ENCODE measurements at regions not wholly inside any gene's neighbourhood (a gene's known extent, or its start where the extent isn't known, plus 50 kb on each side); places are given as distances from the start of the nearest gene placed in this dataset.

DNA sequence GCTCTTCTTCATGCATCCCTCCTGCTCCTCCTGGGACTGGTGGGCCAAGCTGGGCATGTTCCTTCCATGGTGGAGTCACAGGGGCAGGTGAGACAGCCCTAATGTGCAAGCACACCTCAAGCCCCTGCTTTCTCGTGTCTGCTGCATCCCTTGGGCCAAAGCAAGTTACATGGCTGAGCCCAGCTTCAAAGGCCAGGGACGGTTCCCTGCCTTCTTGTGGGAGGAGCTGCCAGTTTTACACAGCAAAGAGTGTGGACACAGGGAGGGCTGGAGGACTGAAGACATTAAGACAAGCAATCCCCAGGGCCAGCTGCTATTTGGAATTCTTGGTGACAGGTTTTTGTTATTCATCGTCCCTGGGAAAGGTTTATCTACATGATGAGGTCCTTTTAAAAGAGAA is 175.2 kb upstream of the CACNA1E start:
- DNase-seq (ENCODE audit: extremely low read depth, low read depth) = no peak
- TF ChIP-seq, protein P1, sequence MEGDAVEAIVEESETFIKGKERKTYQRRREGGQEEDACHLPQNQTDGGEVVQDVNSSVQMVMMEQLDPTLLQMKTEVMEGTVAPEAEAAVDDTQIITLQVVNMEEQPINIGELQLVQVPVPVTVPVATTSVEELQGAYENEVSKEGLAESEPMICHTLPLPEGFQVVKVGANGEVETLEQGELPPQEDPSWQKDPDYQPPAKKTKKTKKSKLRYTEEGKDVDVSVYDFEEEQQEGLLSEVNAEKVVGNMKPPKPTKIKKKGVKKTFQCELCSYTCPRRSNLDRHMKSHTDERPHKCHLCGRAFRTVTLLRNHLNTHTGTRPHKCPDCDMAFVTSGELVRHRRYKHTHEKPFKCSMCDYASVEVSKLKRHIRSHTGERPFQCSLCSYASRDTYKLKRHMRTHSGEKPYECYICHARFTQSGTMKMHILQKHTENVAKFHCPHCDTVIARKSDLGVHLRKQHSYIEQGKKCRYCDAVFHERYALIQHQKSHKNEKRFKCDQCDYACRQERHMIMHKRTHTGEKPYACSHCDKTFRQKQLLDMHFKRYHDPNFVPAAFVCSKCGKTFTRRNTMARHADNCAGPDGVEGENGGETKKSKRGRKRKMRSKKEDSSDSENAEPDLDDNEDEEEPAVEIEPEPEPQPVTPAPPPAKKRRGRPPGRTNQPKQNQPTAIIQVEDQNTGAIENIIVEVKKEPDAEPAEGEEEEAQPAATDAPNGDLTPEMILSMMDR (IDR thresholded peaks at IDR 0.05; ENCODE audit: low read depth, low read length) = no peak

DNA sequence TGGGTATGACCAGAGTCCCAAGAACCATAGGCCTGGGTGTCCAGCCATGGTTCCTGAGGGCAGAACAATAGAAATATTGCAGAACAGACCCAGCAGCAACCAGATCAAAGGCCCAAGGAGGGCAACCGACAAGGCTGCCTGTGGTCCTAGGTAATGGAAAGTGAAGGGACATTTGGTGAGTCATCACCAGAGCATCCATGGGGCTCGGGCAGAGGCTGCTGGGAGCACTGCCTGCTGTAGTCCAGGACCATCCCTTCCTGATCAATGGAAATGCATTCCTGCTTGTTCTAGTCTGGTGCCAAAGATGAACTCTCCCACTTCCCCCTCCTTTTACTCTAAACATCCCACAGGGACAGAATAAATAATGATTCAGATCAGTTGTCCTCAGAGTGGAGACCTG is 172.8 kb upstream of the CACNA1E start:
- TF ChIP-seq, protein P1 (IDR thresholded peaks at IDR 0.05; ENCODE audit: low read depth, low read length) = no peak
- no peak for DNase-seq (ENCODE audit: extremely low read depth, low read depth)

DNA sequence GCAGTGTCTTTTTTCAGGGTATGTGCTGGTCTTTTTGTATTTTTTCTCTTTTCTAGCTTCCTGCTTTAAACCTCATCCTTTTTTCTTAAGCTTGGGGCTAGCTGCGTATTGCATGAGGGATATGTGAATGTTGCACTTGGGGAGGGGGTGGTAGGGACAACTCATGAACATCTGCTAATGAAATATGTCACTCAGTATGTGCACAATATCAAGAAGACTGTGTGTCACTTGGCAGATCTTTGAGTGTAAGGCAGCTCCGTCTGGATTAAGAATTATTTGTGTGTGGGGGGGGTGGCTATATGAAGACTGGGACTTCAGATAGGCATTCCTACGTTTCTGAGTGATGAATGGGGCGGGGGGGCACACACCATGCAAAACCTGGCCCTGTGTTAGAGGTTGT is 170.4 kb upstream of the CACNA1E start:
- no peak for DNase-seq (ENCODE audit: extremely low read depth, low read depth)
- TF ChIP-seq, protein P1 (IDR thresholded peaks at IDR 0.05; ENCODE audit: low read depth, low read length) = no peak

DNA sequence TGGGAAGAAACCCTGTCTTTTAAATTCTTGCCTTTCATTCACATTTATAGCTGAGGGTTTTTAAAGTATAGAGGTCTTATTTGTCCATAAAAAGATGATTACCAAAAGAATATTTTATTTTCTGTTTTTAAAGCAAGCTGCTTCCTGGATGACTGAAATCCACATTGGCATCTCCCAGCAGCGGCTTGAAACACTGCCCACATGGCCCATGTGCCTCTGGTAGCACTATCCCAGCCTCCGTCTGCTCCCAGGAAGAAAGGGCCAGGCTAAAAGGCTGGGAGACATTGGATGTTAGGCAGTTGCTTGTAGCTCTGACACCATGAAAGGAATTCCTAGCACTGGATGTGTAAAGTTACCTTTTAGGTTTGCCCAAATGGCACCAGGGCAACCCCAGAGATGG is 169.9 kb upstream of the CACNA1E start:
- no peak for DNase-seq (ENCODE audit: extremely low read depth, low read depth)
- TF ChIP-seq, protein P1 (IDR thresholded peaks at IDR 0.05; ENCODE audit: low read depth, low read length) = no peak

DNA sequence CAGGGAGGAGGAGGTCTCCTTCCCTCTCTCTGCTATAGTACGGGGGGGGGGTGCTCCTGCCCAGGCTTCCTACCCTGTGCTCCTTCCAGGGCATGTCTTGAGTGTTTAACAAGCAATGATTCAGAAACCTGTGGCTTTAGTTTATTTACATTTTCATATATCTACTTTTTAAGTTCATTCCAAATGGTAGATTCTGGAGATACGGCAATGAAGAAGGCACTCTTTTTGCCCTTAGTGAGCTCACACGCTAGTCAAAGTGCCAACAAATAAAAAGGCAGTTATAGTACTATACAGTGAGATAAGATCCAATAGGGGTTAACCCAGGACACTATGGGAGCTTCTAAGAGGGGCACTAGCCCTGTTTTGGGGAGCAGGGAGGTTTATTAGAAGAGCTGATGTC is 169.3 kb upstream of the CACNA1E start:
- TF ChIP-seq, protein P1 (IDR thresholded peaks at IDR 0.05; ENCODE audit: low read depth, low read length) = no peak

DNA sequence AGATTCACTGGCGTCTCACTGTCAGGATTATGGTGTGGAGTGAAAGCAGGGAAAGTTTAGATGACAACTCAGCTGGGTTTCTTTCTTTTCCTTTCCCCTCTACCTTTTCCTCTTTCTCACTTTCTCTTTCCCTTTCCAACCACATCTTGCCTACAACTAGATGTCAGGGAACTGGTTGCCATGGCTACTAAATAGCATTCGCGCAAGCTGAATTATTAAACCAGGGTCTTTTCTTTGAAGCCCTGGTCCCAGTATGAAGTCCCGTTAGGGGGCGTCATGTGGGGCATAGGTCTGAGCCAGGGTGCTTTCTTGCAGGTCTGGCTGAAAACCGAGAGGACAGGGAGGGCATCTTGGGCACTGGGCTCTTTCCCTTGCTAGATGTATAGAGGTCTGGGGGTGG is 168.4 kb upstream of the CACNA1E start:
- TF ChIP-seq, protein P1 (IDR thresholded peaks at IDR 0.05; ENCODE audit: low read depth, low read length) = no peak
- no peak for DNase-seq (ENCODE audit: extremely low read depth, low read depth)

More for the DNA sequence above, 169.3 kb upstream of the CACNA1E start:
- DNase-seq (ENCODE audit: extremely low read depth, low read depth) = no peak

DNA sequence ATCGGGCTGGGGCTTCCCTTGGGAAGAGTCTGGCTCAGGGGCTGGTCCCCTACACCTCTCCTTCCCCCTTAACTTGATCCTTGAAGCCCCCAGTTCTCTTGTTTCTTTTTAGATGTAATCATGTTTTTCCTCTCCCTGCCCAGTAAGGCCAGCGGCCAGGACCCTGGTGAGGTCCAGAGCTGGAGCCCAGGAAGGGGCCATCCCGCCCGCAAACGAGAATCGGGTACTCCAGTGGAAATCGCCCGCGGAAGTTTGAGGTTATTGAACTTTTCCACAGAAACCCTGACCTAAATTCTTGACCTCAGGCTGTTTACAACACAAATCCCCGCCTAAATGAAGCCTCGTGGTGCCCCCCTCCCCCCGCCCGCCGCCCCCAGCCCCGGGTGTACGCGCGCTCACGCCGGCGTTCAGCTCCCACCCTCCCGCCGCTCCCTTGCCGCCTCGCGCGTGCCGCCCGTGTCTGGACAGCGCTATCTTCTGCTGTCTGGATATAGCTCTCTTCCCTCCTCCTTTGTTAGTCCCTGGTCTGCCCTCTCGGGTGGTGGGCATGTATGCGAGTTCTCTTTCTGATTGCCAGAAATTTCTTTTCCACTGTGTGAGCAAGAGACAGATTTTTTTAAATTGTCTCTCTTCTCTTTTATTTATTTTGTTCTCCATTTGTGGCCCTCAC is 165.9 kb upstream of the CACNA1E start:
- DNase-seq (ENCODE audit: extremely low read depth, low read depth) = no peak
- TF ChIP-seq, protein P1 (IDR thresholded peaks at IDR 0.05; ENCODE audit: low read depth, low read length) = no peak
